ENCODE measurements at regions not wholly inside any gene's neighbourhood (a gene's known extent, or its start where the extent isn't known, plus 50 kb on each side); places are given as distances from the start of the nearest gene placed in this dataset.
"Not testable (repeated sequence)": the region's sequence is repeated elsewhere in the genome, so short reads cannot be mapped to it uniquely, and the experiment has no call there.

DNA sequence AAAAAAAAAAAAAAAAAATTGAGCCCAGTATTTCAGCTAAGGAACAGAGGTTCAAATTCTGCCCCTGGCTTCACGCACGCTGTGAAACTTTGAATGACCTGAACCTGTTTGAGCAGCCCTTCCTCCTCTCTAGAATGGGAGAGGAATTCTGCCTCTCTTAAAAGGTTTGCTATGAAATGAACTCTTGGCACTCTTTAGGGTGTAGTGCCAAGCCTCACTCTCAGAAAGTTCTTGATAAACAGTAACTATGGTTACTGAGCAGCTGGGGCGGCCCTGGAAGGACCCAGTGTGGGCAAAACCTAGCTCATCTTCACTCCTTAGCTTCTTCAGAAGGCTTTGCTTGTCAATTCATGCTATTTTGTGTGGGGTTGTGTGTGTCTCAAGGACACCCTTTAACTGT, 73.7 kb downstream of the GEMIN8 start:
- DNase-seq: no peak
- in situ Hi-C loops (cut with HindIII; ENCODE audit: low pct_ligation_motif_present, low sequenced_read_pairs): no loop called here
- TF ChIP-seq, protein P1, sequence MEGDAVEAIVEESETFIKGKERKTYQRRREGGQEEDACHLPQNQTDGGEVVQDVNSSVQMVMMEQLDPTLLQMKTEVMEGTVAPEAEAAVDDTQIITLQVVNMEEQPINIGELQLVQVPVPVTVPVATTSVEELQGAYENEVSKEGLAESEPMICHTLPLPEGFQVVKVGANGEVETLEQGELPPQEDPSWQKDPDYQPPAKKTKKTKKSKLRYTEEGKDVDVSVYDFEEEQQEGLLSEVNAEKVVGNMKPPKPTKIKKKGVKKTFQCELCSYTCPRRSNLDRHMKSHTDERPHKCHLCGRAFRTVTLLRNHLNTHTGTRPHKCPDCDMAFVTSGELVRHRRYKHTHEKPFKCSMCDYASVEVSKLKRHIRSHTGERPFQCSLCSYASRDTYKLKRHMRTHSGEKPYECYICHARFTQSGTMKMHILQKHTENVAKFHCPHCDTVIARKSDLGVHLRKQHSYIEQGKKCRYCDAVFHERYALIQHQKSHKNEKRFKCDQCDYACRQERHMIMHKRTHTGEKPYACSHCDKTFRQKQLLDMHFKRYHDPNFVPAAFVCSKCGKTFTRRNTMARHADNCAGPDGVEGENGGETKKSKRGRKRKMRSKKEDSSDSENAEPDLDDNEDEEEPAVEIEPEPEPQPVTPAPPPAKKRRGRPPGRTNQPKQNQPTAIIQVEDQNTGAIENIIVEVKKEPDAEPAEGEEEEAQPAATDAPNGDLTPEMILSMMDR (IDR thresholded peaks at IDR 0.05; ENCODE audit: low read depth, low read length, missing control alignments): no peak

DNA sequence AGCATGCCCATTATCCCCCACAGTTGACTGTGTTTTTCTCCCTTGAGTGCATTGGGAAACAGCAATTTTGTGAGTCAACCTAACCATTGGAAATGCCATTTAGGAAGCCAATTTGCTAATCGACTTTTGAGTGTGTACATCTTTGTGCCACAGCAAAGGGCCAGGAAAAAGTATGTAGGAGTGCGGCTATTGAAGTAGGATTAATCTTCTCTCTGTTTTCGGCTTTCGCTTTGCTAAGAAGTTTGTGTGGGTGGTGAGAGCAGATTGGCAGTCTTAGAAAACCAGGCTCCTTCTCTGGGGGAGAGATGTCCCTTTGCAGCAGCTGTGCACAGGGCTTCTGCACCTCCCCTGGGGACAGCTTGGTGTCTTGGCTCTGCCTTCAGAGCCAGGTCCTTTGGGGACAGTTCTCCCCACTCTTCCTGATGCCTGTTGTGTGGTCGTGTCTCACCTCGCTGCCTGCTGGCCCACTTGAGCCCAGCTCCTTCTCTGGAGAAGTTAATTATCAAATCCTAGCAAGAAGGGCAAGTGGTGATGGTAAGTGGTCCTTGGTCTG, 74.5 kb downstream of the GEMIN8 start:
- H3K27me3 ChIP-seq (replicated peaks): no peaks in the 10 kb centered on the region
- H3K4me3 ChIP-seq (ENCODE audit: low read depth, low read length): no peak overlapping the region
- no peaks in the 10 kb centered on the region for H3K36me3 ChIP-seq (replicated peaks)
- TF ChIP-seq, protein P1 (IDR thresholded peaks at IDR 0.05; ENCODE audit: low read depth, low read length, missing control alignments): no peak
- in situ Hi-C loops (cut with HindIII; ENCODE audit: low pct_ligation_motif_present, low sequenced_read_pairs): no loop called here
- no peak overlapping the region for H3K27ac ChIP-seq
- DNase-seq: no peak

More for the DNA sequence above, 73.7 kb downstream of the GEMIN8 start:
- H3K27me3 ChIP-seq (replicated peaks): no peaks in the 10 kb centered on the region
- no peak overlapping the region for H3K4me3 ChIP-seq (ENCODE audit: low read depth, low read length)
- no peaks in the 10 kb centered on the region for H3K36me3 ChIP-seq (replicated peaks)
- no peak overlapping the region for H3K27ac ChIP-seq

DNA sequence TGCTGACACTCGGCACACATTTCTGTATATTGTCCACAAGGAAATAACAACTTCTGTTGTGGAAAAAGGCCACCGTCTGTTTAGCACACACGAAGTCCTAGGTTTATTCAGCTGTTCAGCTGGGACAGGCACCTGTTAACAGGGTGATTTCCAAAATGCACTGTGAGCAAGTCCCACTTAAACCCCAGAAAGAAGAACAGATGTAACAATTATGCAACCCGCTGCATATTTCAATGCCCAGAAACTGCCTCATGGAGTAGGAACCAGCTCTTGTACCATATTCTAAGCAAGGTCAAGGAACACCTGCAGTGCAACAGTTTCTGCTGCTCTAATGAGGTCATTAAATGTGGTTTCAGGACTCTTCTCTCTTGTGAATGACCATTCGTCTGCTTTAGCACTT, 77.1 kb downstream of the GEMIN8 start:
- TF ChIP-seq, protein P1 (IDR thresholded peaks at IDR 0.05; ENCODE audit: low read depth, low read length, missing control alignments): no peak
- in situ Hi-C loops (cut with HindIII; ENCODE audit: low pct_ligation_motif_present, low sequenced_read_pairs): no loop called here
- Histone ChIP-seq H3K4me3 (ENCODE audit: low read depth, low read length) (no peak overlapping the region), H3K27me3 (replicated peaks) (no peaks in the 10 kb centered on the region), H3K36me3 (replicated peaks) (no peaks in the 10 kb centered on the region), H3K27ac (no peak overlapping the region)
- DNase-seq: no peak

DNA sequence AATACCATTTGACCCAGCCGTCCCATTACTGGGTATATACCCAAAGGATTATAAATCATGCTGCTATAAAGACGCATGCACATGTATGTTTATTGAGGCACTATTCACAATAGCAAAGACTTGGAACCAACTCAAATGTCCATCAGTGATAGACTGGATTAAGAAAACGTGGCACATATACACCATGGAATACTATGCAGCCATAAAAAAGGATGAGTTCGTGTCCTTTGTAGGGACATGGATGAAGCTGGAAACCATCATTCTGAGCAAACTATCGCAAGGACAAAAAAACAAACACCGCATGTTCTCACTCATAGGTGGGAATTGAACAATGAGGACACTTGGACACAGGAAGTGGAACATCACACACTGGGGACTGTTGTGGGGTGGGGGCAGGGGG, 83.5 kb downstream of the GEMIN8 start:
- H3K36me3 ChIP-seq (replicated peaks); H3K27me3 ChIP-seq (replicated peaks); DNase-seq; H3K27ac ChIP-seq; H3K4me3 ChIP-seq (ENCODE audit: low read depth, low read length); in situ Hi-C loops (cut with HindIII; ENCODE audit: low pct_ligation_motif_present, low sequenced_read_pairs): not testable (repeated sequence)

DNA sequence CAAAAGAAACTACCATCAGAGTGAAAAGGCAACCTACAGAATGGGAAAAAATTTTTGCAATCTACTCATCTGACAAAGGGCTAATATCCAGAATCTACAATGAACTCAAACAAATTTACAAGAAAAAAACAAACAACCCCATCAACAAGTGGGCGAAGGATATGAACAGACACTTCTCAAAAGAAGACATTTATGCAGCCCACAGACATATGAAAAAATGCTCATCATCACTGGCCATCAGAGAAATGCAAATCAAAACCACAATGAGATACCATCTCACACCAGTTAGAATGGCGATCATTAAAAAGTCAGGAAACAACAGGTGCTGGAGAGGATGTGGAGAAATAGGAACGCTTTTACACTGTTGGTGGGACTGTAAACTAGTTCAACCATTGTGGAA, 83.9 kb downstream of the GEMIN8 start:
- H3K4me3 ChIP-seq (ENCODE audit: low read depth, low read length); H3K27me3 ChIP-seq (replicated peaks); in situ Hi-C loops (cut with HindIII; ENCODE audit: low pct_ligation_motif_present, low sequenced_read_pairs); H3K27ac ChIP-seq; H3K36me3 ChIP-seq (replicated peaks); DNase-seq: not testable (repeated sequence)

DNA sequence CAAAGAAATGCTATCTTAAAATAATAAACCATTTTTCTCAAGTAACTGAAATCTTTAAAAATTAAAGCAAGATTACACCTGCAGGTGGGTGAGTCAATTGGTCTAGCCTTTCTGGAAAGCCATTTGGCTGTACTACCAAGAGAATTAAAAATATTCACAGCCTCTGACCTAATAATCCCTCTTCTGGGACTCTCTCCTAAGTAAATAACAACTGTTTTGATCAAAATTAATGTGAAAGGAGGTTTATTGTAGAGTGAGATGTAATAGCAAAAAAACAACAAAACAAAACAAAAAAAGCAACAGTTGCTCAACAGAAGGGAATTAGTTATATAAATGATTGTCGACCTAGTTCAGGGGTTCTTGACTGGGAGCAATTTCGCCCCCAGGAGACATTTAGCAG, 89.0 kb downstream of the GEMIN8 start:
- no peak overlapping the region for H3K4me3 ChIP-seq (ENCODE audit: low read depth, low read length)
- peaks cover 13% of the 10 kb centered on the region for H3K27me3 ChIP-seq (replicated peaks)
- in situ Hi-C loops (cut with HindIII; ENCODE audit: low pct_ligation_motif_present, low sequenced_read_pairs): no loop called here
- H3K36me3 ChIP-seq (replicated peaks): no peaks in the 10 kb centered on the region
- no peak overlapping the region for H3K27ac ChIP-seq
- TF ChIP-seq, protein P1 (IDR thresholded peaks at IDR 0.05; ENCODE audit: low read depth, low read length, missing control alignments): no peak
- DNase-seq: no peak

All from brain microvascular endothelial cell (primary cell).